H1 (cell line): ENCODE measurements at regions not wholly inside any gene's neighbourhood (a gene's known extent, or its start where the extent isn't known, plus 50 kb on each side); places are given as distances from the start of the nearest gene placed in this dataset.
"Not testable (repeated sequence)": the region's sequence is repeated elsewhere in the genome, so short reads cannot be mapped to it uniquely, and the experiment has no call there.

Experiments used
- CTCF ChIA-PET: fragments of 300-600 bp; sonication (Branson Sonifier 250); formaldehyde crosslinking; loops from one replicate; lab custom pipeline; 2021; ENCODE audit not compliant: partially characterized antibody; lab: Charles Lee
- POLR2A ChIA-PET: fragments of 300-600 bp; sonication (Branson Sonifier 250); formaldehyde crosslinking; loops from one replicate; lab custom pipeline; 2021; ENCODE audit warnings: inconsistent platforms; ENCODE audit not compliant: partially characterized antibody; lab: Charles Lee
- DNase-seq, 2 experiments: peaks; one replicate each; pipeline versions ENCODE4 v3.0.0 to v3.0.0-alpha.2; 2010 to 2022; ENCODE audit warnings: low spot score in 2 of 2, low read depth in 1 of 2, mixed read lengths in 1 of 2
- FAIRE-seq: peaks from 2 replicates; lab custom pipeline; 2011; peaks lifted over from hg19 to GRCh38; lab: Jason Lieb, UNC
- H2AFZ ChIP-seq: 2 replicates; pipeline ENCODE4 v1.8.1; 2012; ENCODE audit warnings: low read length, inconsistent platforms
- H2AK5ac ChIP-seq: 2 replicates; pipeline ENCODE4 v1.6.1; 2013; ENCODE audit warnings: low read depth, low read length
- H2BK120ac ChIP-seq: replicated peaks from 2 replicates; pipeline ENCODE3; 2013; ENCODE audit warnings: low read depth, low read length, inconsistent platforms
- H2BK12ac ChIP-seq: 2 replicates; pipeline ENCODE4 v1.6.1; 2013; ENCODE audit warnings: low read depth, low read length
- H2BK15ac ChIP-seq: 2 replicates; pipeline ENCODE4 v1.6.1; 2013; ENCODE audit warnings: low read length
- H2BK20ac ChIP-seq: 2 replicates; pipeline ENCODE4 v1.6.1; 2013; ENCODE audit warnings: low read length
- H2BK5ac ChIP-seq: 2 replicates; pipeline ENCODE4 v1.6.1; 2013; ENCODE audit warnings: low read depth, low read length
- H3K14ac ChIP-seq: 2 replicates; pipeline ENCODE4 v1.6.1; 2013; ENCODE audit warnings: inconsistent platforms; ENCODE audit not compliant: insufficient read length
- H3K18ac ChIP-seq: 2 replicates; pipeline ENCODE4 v1.6.1; 2013; ENCODE audit warnings: low read length; ENCODE audit errors: extremely low read depth
- H3K23ac ChIP-seq: 2 replicates; pipeline ENCODE4 v1.6.1; 2013; ENCODE audit warnings: inconsistent platforms; ENCODE audit not compliant: insufficient read length
- H3K23me2 ChIP-seq: 2 replicates; pipeline ENCODE4 v1.6.1; 2013; ENCODE audit warnings: low read depth, low read length
- H3K27ac ChIP-seq: 2 replicates; pipeline ENCODE4 v1.6.1; 2011; ENCODE audit warnings: low read depth, low read length, inconsistent platforms
- H3K27me3 ChIP-seq, 4 experiments: replicated peaks in 1 of 4; 1 replicate in 1 of 4; 2 replicates in 3 of 4; pipeline versions ENCODE4 v1.6.1 to v1.8.1; 2011 to 2013; ENCODE audit warnings: low read length in 3 of 4, mild to moderate bottlenecking in 3 of 4, inconsistent platforms in 2 of 4, mixed read lengths in 2 of 4, moderate library complexity in 1 of 4; ENCODE audit not compliant: control insufficient read depth in 3 of 4, insufficient read depth in 3 of 4; ENCODE audit errors: extremely low read depth in 1 of 4
- H3K36me3 ChIP-seq, 4 experiments: 2 replicates each; pipeline versions ENCODE4 v1.6.1 to v1.8.1; 2011 to 2013; ENCODE audit warnings: mild to moderate bottlenecking in 4 of 4, low read length in 3 of 4, moderate library complexity in 2 of 4, control low read depth in 1 of 4, inconsistent platforms in 1 of 4; ENCODE audit not compliant: insufficient read depth in 4 of 4, control insufficient read depth in 2 of 4
- H3K4ac ChIP-seq: replicated peaks from 2 replicates; pipeline ENCODE3; 2013; ENCODE audit warnings: low read length, low read depth, mixed read lengths, inconsistent platforms; ENCODE audit not compliant: insufficient read length
- H3K4me1 ChIP-seq, 4 experiments: replicated peaks in 1 of 4; 1 replicate in 1 of 4; 2 replicates in 3 of 4; pipeline versions ENCODE4 v1.6.1 to v1.8.1; 2011 to 2013; ENCODE audit warnings: low read length in 3 of 4, inconsistent platforms in 2 of 4, mixed read lengths in 1 of 4; ENCODE audit not compliant: insufficient read depth in 4 of 4, control insufficient read depth in 3 of 4
- H3K4me2 ChIP-seq, 2 experiments: 2 replicates each; pipeline versions ENCODE4 v1.6.1 to v1.8.1; 2011 to 2013; ENCODE audit warnings: low read depth in 2 of 2, low read length in 2 of 2, control low read depth in 1 of 2, inconsistent platforms in 1 of 2, mild to moderate bottlenecking in 1 of 2; ENCODE audit not compliant: insufficient read depth in 1 of 2
- H3K4me3 ChIP-seq, 4 experiments: fragments of 200-600, 300-600 bp in 1 of 4; sonication (generic), shearing (Covaris generic), sonication (Bioruptor Twin) in 1 of 4; 2 replicates each; pipeline versions ENCODE4 v1.5.1 to v1.8.1; 2011 to 2016; ENCODE audit warnings: low read length in 4 of 4, low read depth in 3 of 4, control low read depth in 2 of 4, inconsistent platforms in 2 of 4, mild to moderate bottlenecking in 2 of 4, mixed read lengths in 1 of 4, moderate library complexity in 1 of 4; ENCODE audit not compliant: insufficient read depth in 2 of 4; ENCODE audit errors: extremely low read depth in 1 of 4
- H3K56ac ChIP-seq: replicated peaks from 2 replicates; pipeline ENCODE3; 2013; ENCODE audit warnings: low read depth, mild to moderate bottlenecking, mixed read lengths, low read length, inconsistent platforms; ENCODE audit not compliant: insufficient read length
- H3K79me1 ChIP-seq: 2 replicates; pipeline ENCODE4 v1.6.1; 2013; ENCODE audit warnings: low read depth, low read length, control low read depth
- H3K79me2 ChIP-seq, 2 experiments: 2 replicates each; pipeline versions ENCODE4 v1.6.1 to v1.8.1; 2012 to 2013; ENCODE audit warnings: low read length in 2 of 2, mild to moderate bottlenecking in 2 of 2, inconsistent platforms in 1 of 2; ENCODE audit not compliant: insufficient read depth in 2 of 2, control insufficient read depth in 1 of 2
- H3K9ac ChIP-seq, 4 experiments: replicated peaks in 1 of 4; 1 replicate in 1 of 4; 2 replicates in 3 of 4; pipeline versions ENCODE4 v1.6.1 to v1.8.1; 2011 to 2013; ENCODE audit warnings: low read depth in 3 of 4, low read length in 3 of 4, control low read depth in 2 of 4, mild to moderate bottlenecking in 2 of 4, moderate library complexity in 2 of 4, inconsistent platforms in 1 of 4; ENCODE audit errors: extremely low read depth in 1 of 4
- H3K9me3 ChIP-seq, 2 experiments: 2 replicates each; pipeline versions ENCODE4 v1.6.1 to v1.8.1; 2012 to 2013; ENCODE audit warnings: mild to moderate bottlenecking in 2 of 2, moderate library complexity in 2 of 2, control low read depth in 1 of 2, inconsistent platforms in 1 of 2, low read depth in 1 of 2, low read length in 1 of 2, mixed read lengths in 1 of 2; ENCODE audit not compliant: insufficient read depth in 2 of 2
- H4K20me1 ChIP-seq, 2 experiments: replicated peaks in 1 of 2; 2 replicates each; pipeline versions ENCODE3 to v1.8.1; 2011 to 2013; ENCODE audit warnings: inconsistent platforms in 2 of 2, low read length in 2 of 2, mild to moderate bottlenecking in 1 of 2; ENCODE audit not compliant: insufficient read depth in 2 of 2, control insufficient read depth in 1 of 2
- H4K5ac ChIP-seq: 2 replicates; pipeline ENCODE4 v1.6.1; 2013; ENCODE audit warnings: low read length, low read depth, mixed read lengths, inconsistent platforms; ENCODE audit not compliant: insufficient read length
- H4K8ac ChIP-seq: 2 replicates; pipeline ENCODE4 v1.8.0; 2013; ENCODE audit warnings: mild to moderate bottlenecking, moderate library complexity, low read length, inconsistent platforms; ENCODE audit not compliant: insufficient read depth; ENCODE audit errors: extremely low read depth
- H4K91ac ChIP-seq: replicated peaks from 2 replicates; pipeline ENCODE3; 2013; ENCODE audit warnings: low read length, mixed read lengths, inconsistent platforms; ENCODE audit not compliant: insufficient read length
- WGBS, 2 experiments: shearing (Covaris generic) in 1 of 2; methylation state at CpG; one replicate each; pipeline versions ENCODE4 v1.1.6 to v1.1.7; 2013 to 2015; ENCODE audit warnings: low lambda C conversion rate in 2 of 2, mixed read lengths in 2 of 2, inconsistent platforms in 1 of 2, low coverage in 1 of 2, missing lambda C conversion rate in 1 of 2; ENCODE audit not compliant: insufficient replicate concordance in 2 of 2, insufficient coverage in 1 of 2, insufficient read length in 1 of 2; ENCODE audit errors: extremely low coverage in 1 of 2, missing lambda C conversion rate in 1 of 2; 5-methylcytosine and 5-hydroxymethylcytosine counted together

DNA sequence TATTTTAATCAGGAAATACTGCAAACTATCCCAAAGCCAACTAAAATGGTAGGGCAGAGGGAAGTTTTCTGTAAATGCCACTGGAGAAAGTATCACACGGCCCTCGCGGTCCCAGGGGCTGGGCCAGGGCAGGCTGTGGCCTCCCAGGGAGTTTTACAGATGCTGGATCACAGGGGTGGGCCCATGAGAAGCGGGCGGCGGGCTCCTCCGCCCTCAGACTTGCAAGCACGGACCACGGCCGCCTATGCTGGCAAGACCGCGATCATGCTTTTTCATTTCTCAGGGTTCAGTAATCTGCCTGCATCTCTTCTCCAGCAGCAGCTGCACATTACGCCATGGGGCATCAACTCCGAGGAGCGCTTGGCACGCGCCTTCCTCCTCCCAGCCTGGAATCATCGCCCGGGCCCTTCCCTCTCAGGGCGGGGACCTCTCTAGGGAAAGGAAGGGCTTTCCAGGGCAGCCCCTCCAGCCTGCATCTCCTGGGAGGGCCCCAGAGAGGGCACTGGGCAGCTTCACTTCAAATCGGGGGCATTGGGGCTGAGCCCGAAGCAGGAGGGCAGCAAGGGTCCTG lies 5420.7 kb upstream of the TPTE start:
- CTCF ChIA-PET, H3K27me3 ChIP-seq, H3K23me2 ChIP-seq, H2AFZ ChIP-seq, H2BK15ac ChIP-seq, H2BK12ac ChIP-seq, H4K20me1 ChIP-seq, POLR2A ChIA-PET, H3K14ac ChIP-seq, H3K18ac ChIP-seq, H3K23ac ChIP-seq, H3K79me2 ChIP-seq, H3K4ac ChIP-seq, H3K56ac ChIP-seq, H3K27ac ChIP-seq, H4K8ac ChIP-seq, H3K9ac ChIP-seq, H3K4me3 ChIP-seq, H2AK5ac ChIP-seq, H4K5ac ChIP-seq, H3K4me2 ChIP-seq, H3K4me1 ChIP-seq, H2BK20ac ChIP-seq, H3K9me3 ChIP-seq, DNase-seq, FAIRE-seq, H3K79me1 ChIP-seq, H4K91ac ChIP-seq, H2BK120ac ChIP-seq, H2BK5ac ChIP-seq, H3K36me3 ChIP-seq: not testable (repeated sequence)
- WGBS, 2 experiments = no CpG with 5 or more reads among the region's 22 CpGs

DNA sequence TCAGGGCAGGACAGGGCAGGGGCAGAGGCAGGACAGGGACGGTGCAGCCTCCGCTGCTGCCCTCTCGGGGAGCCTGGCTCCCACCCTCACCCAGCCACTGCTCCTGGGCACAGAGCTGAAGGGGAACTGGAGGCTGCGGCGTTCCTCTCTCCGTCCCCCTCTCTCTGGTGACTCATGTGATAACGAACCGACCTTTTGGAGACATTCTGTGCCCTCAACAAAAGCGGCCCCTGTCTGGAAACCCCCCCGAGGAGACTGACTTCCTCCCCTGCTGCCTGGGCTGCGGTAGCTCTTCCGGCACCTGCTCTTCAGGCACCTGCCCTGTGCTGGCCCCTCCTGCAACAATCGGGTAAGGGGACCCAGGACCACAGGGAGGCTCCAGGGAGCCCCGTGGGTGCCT lies 5419.6 kb upstream of the TPTE start:
- FAIRE-seq, H2BK20ac ChIP-seq, H2AK5ac ChIP-seq, H2BK12ac ChIP-seq, H3K79me2 ChIP-seq, H4K8ac ChIP-seq, H2BK15ac ChIP-seq, H3K9me3 ChIP-seq, POLR2A ChIA-PET, CTCF ChIA-PET, H3K4me1 ChIP-seq, H3K4me3 ChIP-seq, H2BK120ac ChIP-seq, DNase-seq, H3K14ac ChIP-seq, H3K27me3 ChIP-seq, H4K5ac ChIP-seq, H3K4ac ChIP-seq, H4K91ac ChIP-seq, H2AFZ ChIP-seq, H3K36me3 ChIP-seq, H3K23ac ChIP-seq, H3K4me2 ChIP-seq, H3K23me2 ChIP-seq, H3K27ac ChIP-seq, H4K20me1 ChIP-seq, H2BK5ac ChIP-seq, H3K18ac ChIP-seq, H3K56ac ChIP-seq, H3K79me1 ChIP-seq, H3K9ac ChIP-seq: not testable (repeated sequence)
- WGBS, 2 experiments = 70% methylated on average over 4 of the region's 14 CpGs; no CpG with 5 or more reads in 1 of the 2 experiments
